ENCODE measurements at regions not wholly inside any gene's neighbourhood (a gene's known extent, or its start where the extent isn't known, plus 50 kb on each side); places are given as distances from the start of the nearest gene placed in this dataset.

DNA sequence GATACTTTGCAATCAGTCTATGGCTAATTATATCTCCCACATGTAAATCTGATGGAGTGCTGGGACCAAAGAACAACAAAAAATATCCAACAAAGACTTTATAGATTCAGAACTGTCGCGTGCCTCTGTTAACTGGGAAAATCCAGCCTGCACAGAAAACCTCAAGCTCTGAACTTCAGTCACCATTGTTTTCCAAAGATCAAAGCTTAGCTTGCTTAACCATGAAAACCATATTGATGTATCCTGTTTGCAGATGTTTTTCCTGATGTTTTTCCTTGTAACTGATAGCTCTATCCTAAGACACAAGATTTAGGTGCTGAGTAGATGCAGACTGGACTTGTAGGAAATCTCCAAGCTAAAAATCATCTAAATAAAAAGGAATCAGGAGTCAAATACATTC lies 163.7 kb downstream of the GXYLT1 start:
- no peak overlapping the region for H3K4me3 ChIP-seq (ENCODE audit: low read depth, low read length)
- H2BK120ac ChIP-seq (ENCODE audit: insufficient read depth, low read length, poor library complexity) = no peak overlapping the region
- no peaks in the 10 kb centered on the region for H3K79me1 ChIP-seq (ENCODE audit: low read length)
- no peak overlapping the region for H4K8ac ChIP-seq (ENCODE audit: low read depth, low read length)
- H2BK12ac ChIP-seq (ENCODE audit: low read length) = no peak overlapping the region
- H3K27me3 ChIP-seq (ENCODE audit: insufficient read depth, low read length) = no peaks in the 10 kb centered on the region
- H2AFZ ChIP-seq (ENCODE audit: insufficient read depth, low read length, poor library complexity) = no peak overlapping the region
- H4K12ac ChIP-seq (ENCODE audit: low read depth, low read length) = no peak overlapping the region
- no peak overlapping the region for H4K91ac ChIP-seq (ENCODE audit: low read depth, low read length)
- no CpG with 5 or more reads among the region's 2 CpGs for WGBS (ENCODE audit: extremely low coverage, insufficient coverage, insufficient read length)
- H3K14ac ChIP-seq (ENCODE audit: low read length) = no peak overlapping the region
- no peaks in the 10 kb centered on the region for H3K4me1 ChIP-seq (ENCODE audit: control insufficient read depth in 1 of 2, insufficient read depth in 2 of 2, low read length in 2 of 2)
- H3K36me3 ChIP-seq (ENCODE audit: control insufficient read depth in 1 of 2, insufficient read depth in 2 of 2, low read length in 2 of 2) = no peaks in the 10 kb centered on the region
- no peak overlapping the region for H3K23ac ChIP-seq (ENCODE audit: low read length)
- no peak overlapping the region for H2BK5ac ChIP-seq (ENCODE audit: low read depth, low read length, poor library complexity)
- DNase-seq = no peak
- no peak overlapping the region for H3K9ac ChIP-seq (ENCODE audit: low read length)
- H2AK5ac ChIP-seq (ENCODE audit: low read length) = no peak overlapping the region
- H3K18ac ChIP-seq (ENCODE audit: low read length) = no peak overlapping the region
- H3K4me2 ChIP-seq (ENCODE audit: low read length) = no peak overlapping the region
- H3K4ac ChIP-seq (ENCODE audit: low read depth, low read length) = no peak overlapping the region
- H3K9me3 ChIP-seq (ENCODE audit: insufficient read depth, low read depth, low read length) = no peaks in the 10 kb centered on the region
- H3K79me2 ChIP-seq (ENCODE audit: control insufficient read depth, insufficient read depth, low read length, poor library complexity) = no peaks in the 10 kb centered on the region
- H3K27ac ChIP-seq (ENCODE audit: low read depth, low read length) = no peak overlapping the region

DNA sequence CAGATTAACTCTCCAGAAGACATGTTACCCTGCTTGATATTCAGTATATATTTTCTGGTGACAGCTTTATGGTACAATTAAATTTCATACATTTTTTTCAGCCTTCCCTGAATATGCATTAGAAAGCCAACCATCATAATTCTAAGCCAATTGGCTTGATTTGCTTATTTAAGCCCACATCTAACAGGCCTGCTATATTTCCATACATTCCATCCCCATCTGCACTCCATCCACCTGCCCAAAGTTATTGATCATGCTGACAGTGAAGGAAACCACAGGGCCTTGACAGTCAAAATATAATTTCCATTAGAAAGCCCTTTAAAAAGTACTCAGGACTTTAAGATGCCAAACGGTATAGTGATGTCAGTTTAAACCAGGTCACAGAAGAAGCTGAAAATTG lies 164.3 kb downstream of the GXYLT1 start:
- H3K9me3 ChIP-seq (ENCODE audit: insufficient read depth, low read depth, low read length) = no peaks in the 10 kb centered on the region
- DNase-seq = no peak
- H3K4ac ChIP-seq (ENCODE audit: low read depth, low read length) = no peak overlapping the region
- no peaks in the 10 kb centered on the region for H3K27me3 ChIP-seq (ENCODE audit: insufficient read depth, low read length)
- no peaks in the 10 kb centered on the region for H3K36me3 ChIP-seq (ENCODE audit: control insufficient read depth in 1 of 2, insufficient read depth in 2 of 2, low read length in 2 of 2)
- H2AK5ac ChIP-seq (ENCODE audit: low read length) = no peak overlapping the region
- H3K18ac ChIP-seq (ENCODE audit: low read length) = no peak overlapping the region
- no peak overlapping the region for H2BK120ac ChIP-seq (ENCODE audit: insufficient read depth, low read length, poor library complexity)
- H3K79me1 ChIP-seq (ENCODE audit: low read length) = no peaks in the 10 kb centered on the region
- no peak overlapping the region for H3K4me3 ChIP-seq (ENCODE audit: low read depth, low read length)
- H2AFZ ChIP-seq (ENCODE audit: insufficient read depth, low read length, poor library complexity) = no peak overlapping the region
- no peaks in the 10 kb centered on the region for H3K4me1 ChIP-seq (ENCODE audit: control insufficient read depth in 1 of 2, insufficient read depth in 2 of 2, low read length in 2 of 2)
- H3K14ac ChIP-seq (ENCODE audit: low read length) = no peak overlapping the region
- no peak overlapping the region for H3K9ac ChIP-seq (ENCODE audit: low read length)
- H2BK5ac ChIP-seq (ENCODE audit: low read depth, low read length, poor library complexity) = no peak overlapping the region
- H3K79me2 ChIP-seq (ENCODE audit: control insufficient read depth, insufficient read depth, low read length, poor library complexity) = no peaks in the 10 kb centered on the region
- no peak overlapping the region for H3K23ac ChIP-seq (ENCODE audit: low read length)
- no CpG with 5 or more reads among the region's 1 CpG for WGBS (ENCODE audit: extremely low coverage, insufficient coverage, insufficient read length)
- no peak overlapping the region for H4K91ac ChIP-seq (ENCODE audit: low read depth, low read length)
- H4K8ac ChIP-seq (ENCODE audit: low read depth, low read length) = no peak overlapping the region
- no peak overlapping the region for H3K27ac ChIP-seq (ENCODE audit: low read depth, low read length)
- H2BK12ac ChIP-seq (ENCODE audit: low read length) = no peak overlapping the region
- H3K4me2 ChIP-seq (ENCODE audit: low read length) = no peak overlapping the region
- no peak overlapping the region for H4K12ac ChIP-seq (ENCODE audit: low read depth, low read length)

DNA sequence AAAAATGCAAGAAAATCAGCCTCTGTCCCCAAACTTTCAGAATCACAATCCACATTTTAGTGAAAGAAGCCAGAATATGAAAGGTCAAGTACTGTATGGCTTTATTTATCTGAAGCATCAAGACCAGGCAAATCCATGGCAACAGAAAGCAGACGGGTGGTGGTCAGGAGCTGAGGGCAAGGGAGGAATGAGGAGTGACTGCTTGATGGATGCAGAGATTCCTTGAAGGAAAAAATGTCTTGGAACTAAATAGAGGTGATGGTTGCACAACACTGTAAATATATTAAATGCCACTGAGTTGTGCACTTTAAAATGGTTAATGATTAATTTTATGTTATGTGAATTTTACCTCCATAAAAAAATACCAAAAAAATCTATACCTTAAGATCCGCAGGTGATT lies 165.1 kb downstream of the GXYLT1 start:
- Histone ChIP-seq H3K4ac (ENCODE audit: low read depth, low read length) (no peak overlapping the region), H2BK5ac (ENCODE audit: low read depth, low read length, poor library complexity) (no peak overlapping the region), H3K36me3 (ENCODE audit: control insufficient read depth in 1 of 2, insufficient read depth in 2 of 2, low read length in 2 of 2) (no peaks in the 10 kb centered on the region), H4K91ac (ENCODE audit: low read depth, low read length) (no peak overlapping the region), H3K4me1 (ENCODE audit: control insufficient read depth in 1 of 2, insufficient read depth in 2 of 2, low read length in 2 of 2) (no peaks in the 10 kb centered on the region), H3K14ac (ENCODE audit: low read length) (no peak overlapping the region), H2BK120ac (ENCODE audit: insufficient read depth, low read length, poor library complexity) (no peak overlapping the region), H3K23ac (ENCODE audit: low read length) (no peak overlapping the region), H3K4me3 (ENCODE audit: low read depth, low read length) (no peak overlapping the region), H3K27me3 (ENCODE audit: insufficient read depth, low read length) (no peaks in the 10 kb centered on the region), H3K79me1 (ENCODE audit: low read length) (no peaks in the 10 kb centered on the region), H3K27ac (ENCODE audit: low read depth, low read length) (no peak overlapping the region), H2BK12ac (ENCODE audit: low read length) (no peak overlapping the region), H2AK5ac (ENCODE audit: low read length) (no peak overlapping the region), H3K9ac (ENCODE audit: low read length) (no peak overlapping the region), H4K8ac (ENCODE audit: low read depth, low read length) (no peak overlapping the region), H3K4me2 (ENCODE audit: low read length) (no peak overlapping the region), H3K79me2 (ENCODE audit: control insufficient read depth, insufficient read depth, low read length, poor library complexity) (no peaks in the 10 kb centered on the region), H3K9me3 (ENCODE audit: insufficient read depth, low read depth, low read length) (no peaks in the 10 kb centered on the region), H2AFZ (ENCODE audit: insufficient read depth, low read length, poor library complexity) (no peak overlapping the region), H3K18ac (ENCODE audit: low read length) (no peak overlapping the region), H4K12ac (ENCODE audit: low read depth, low read length) (no peak overlapping the region)
- DNase-seq = no peak
- no CpG with 5 or more reads among the region's 2 CpGs for WGBS (ENCODE audit: extremely low coverage, insufficient coverage, insufficient read length)

DNA sequence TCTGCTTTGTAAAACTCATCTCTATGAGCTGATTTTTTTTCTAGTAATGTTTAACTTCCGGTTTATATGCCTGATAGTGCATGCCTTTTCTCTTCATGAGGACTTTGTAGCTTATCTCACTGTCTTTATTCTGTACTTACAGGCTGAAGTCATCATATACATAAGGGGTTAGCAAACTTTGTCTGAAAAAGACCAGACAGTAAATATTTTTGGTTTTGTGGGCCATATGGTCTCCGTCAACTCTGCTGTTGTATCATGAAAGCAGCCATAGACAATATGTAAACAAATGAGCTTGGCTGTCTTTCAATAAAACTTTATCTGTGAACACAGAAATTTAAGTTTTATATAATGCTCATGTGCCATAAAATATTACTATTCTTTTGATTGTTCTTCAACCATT lies 172.1 kb downstream of the GXYLT1 start:
- no peak overlapping the region for H3K23ac ChIP-seq (ENCODE audit: low read length)
- no peak overlapping the region for H4K91ac ChIP-seq (ENCODE audit: low read depth, low read length)
- no peak overlapping the region for H2BK5ac ChIP-seq (ENCODE audit: low read depth, low read length, poor library complexity)
- H2AFZ ChIP-seq (ENCODE audit: insufficient read depth, low read length, poor library complexity) = no peak overlapping the region
- no peak overlapping the region for H3K27ac ChIP-seq (ENCODE audit: low read depth, low read length)
- peaks cover 2% of the 10 kb centered on the region in 2 experiments for H3K4me1 ChIP-seq (ENCODE audit: control insufficient read depth in 1 of 2, insufficient read depth in 2 of 2, low read length in 2 of 2)
- no peaks in the 10 kb centered on the region for H3K9me3 ChIP-seq (ENCODE audit: insufficient read depth, low read depth, low read length)
- H3K36me3 ChIP-seq (ENCODE audit: control insufficient read depth in 1 of 2, insufficient read depth in 2 of 2, low read length in 2 of 2) = no peaks in the 10 kb centered on the region
- no peak overlapping the region for H3K4ac ChIP-seq (ENCODE audit: low read depth, low read length)
- no peak overlapping the region for H2AK5ac ChIP-seq (ENCODE audit: low read length)
- H2BK12ac ChIP-seq (ENCODE audit: low read length) = no peak overlapping the region
- H3K9ac ChIP-seq (ENCODE audit: low read length) = no peak overlapping the region
- no CpG with 5 or more reads among the region's 2 CpGs for WGBS (ENCODE audit: extremely low coverage, insufficient coverage, insufficient read length)
- H3K79me1 ChIP-seq (ENCODE audit: low read length) = peaks cover 2% of the 10 kb centered on the region
- H3K4me3 ChIP-seq (ENCODE audit: low read depth, low read length) = no peak overlapping the region
- no peak overlapping the region for H2BK120ac ChIP-seq (ENCODE audit: insufficient read depth, low read length, poor library complexity)
- H4K8ac ChIP-seq (ENCODE audit: low read depth, low read length) = no peak overlapping the region
- DNase-seq = no peak
- no peak overlapping the region for H3K4me2 ChIP-seq (ENCODE audit: low read length)
- no peaks in the 10 kb centered on the region for H3K27me3 ChIP-seq (ENCODE audit: insufficient read depth, low read length)
- H3K79me2 ChIP-seq (ENCODE audit: control insufficient read depth, insufficient read depth, low read length, poor library complexity) = no peaks in the 10 kb centered on the region
- H4K12ac ChIP-seq (ENCODE audit: low read depth, low read length) = no peak overlapping the region
- no peak overlapping the region for H3K18ac ChIP-seq (ENCODE audit: low read length)
- no peak overlapping the region for H3K14ac ChIP-seq (ENCODE audit: low read length)

All from trophoblast cell (in vitro differentiated cells and primary cell).